ENCODE measurements at regions not wholly inside any gene's neighbourhood (a gene's known extent, or its start where the extent isn't known, plus 50 kb on each side); places are given as distances from the start of the nearest gene placed in this dataset.

DNA sequence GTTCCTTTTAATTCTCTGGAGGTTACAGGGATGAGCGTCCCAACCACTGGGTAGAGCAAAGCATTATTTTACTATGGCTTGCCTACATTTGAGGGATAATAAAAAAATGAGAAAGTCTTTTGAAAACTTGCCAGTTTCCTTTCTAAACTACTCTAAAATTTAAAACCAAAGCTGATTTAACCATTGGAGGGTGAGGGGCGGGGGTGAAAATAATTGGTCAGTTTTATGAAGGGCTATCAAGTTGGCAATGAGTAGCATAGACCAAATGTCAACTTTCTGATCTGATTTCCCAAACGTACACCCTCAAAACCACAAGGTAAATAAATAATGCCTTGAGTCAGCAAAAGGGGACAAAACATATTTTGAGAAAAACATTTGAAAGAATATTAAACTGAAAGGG, 85.7 kb upstream of the STK17B start:
- DNase-seq (ENCODE audit: low read depth, low spot score), result no peak
- Mint-ChIP-seq H3K9me3 (no peaks in the 10 kb centered on the region), H3K4me1 (peaks cover 5% of the 10 kb centered on the region), H3K36me3 (ENCODE audit: low read depth) (peaks cover 5% of the 10 kb centered on the region), H3K4me3 (no peak overlapping the region), H3K27ac (ENCODE audit: unreplicated experiment) (no peak overlapping the region), H3K27me3 (ENCODE audit: low read depth) (no peaks in the 10 kb centered on the region)
- TF ChIP-seq, protein P1, sequence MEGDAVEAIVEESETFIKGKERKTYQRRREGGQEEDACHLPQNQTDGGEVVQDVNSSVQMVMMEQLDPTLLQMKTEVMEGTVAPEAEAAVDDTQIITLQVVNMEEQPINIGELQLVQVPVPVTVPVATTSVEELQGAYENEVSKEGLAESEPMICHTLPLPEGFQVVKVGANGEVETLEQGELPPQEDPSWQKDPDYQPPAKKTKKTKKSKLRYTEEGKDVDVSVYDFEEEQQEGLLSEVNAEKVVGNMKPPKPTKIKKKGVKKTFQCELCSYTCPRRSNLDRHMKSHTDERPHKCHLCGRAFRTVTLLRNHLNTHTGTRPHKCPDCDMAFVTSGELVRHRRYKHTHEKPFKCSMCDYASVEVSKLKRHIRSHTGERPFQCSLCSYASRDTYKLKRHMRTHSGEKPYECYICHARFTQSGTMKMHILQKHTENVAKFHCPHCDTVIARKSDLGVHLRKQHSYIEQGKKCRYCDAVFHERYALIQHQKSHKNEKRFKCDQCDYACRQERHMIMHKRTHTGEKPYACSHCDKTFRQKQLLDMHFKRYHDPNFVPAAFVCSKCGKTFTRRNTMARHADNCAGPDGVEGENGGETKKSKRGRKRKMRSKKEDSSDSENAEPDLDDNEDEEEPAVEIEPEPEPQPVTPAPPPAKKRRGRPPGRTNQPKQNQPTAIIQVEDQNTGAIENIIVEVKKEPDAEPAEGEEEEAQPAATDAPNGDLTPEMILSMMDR (conservative IDR thresholded peaks at IDR 0.05), result no peak

GRCh38 chr2:196258407-196258806, 87.0 kb upstream of the STK17B start:
- Mint-ChIP-seq H3K4me3 (no peak overlapping the region), H3K9me3 (no peaks in the 10 kb centered on the region), H3K27me3 (ENCODE audit: low read depth) (no peaks in the 10 kb centered on the region), H3K4me1 (peaks cover 9% of the 10 kb centered on the region), H3K36me3 (ENCODE audit: low read depth) (no peaks in the 10 kb centered on the region), H3K27ac (ENCODE audit: unreplicated experiment) (no peak overlapping the region)
- TF ChIP-seq, protein P1 (conservative IDR thresholded peaks at IDR 0.05), result no peak
- DNase-seq (ENCODE audit: low read depth, low spot score), result no peak

DNA sequence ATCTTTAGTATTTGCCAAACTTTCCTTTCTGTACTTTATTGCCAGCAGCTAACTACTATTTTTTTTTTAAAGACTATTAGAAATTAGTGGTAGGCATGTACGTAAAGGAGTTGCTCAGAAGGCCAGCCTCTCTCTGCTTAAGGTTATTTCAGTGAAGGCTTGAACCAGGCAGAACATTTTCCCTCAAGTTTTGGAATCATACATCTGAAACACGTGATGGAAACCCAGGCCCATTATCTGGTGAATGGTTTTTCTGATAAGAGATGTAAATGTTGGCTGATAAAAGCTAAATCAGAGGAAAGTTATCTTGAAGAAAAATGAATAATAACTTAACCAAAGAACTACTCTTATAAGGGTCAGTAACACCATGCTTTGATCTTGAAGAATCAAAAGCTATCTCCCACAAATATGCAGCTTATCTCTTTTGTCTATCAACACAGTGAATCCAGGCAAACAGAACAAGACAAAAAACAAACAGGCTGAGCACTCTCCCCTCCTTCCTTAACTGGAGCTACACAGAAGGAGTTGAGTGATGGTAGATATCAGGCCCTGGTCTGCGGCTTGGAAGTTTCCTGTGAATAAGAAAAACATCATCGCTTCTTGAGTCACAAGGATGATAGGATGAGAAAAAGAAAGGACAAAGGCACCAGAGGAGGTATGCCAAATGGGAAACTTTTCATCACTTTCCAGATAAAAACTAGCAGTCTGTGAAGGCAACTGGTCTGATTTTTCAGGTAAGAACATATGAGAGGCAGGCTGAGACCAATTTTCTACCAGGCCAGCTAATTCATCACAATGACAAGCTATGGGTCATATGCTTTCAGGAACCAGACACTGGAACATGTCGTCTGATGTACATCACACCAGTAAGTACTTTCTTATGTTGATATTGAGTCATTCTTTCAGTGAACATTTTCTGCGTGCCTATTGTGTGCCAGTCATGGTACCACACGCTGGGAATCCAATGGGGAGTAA, 88.4 kb upstream of the STK17B start:
- no peak overlapping the region for H3K27ac Mint-ChIP-seq (ENCODE audit: unreplicated experiment)
- TF ChIP-seq, protein P1 (conservative IDR thresholded peaks at IDR 0.05), result no peak
- no peak for DNase-seq (ENCODE audit: low read depth, low spot score)

GRCh38 chr2:196260546-196260945, 89.2 kb upstream of the STK17B start:
- peaks cover 10% of the 10 kb centered on the region for H3K4me1 Mint-ChIP-seq
- H3K27me3 Mint-ChIP-seq (ENCODE audit: low read depth), result no peaks in the 10 kb centered on the region
- no peak overlapping the region for H3K27ac Mint-ChIP-seq (ENCODE audit: unreplicated experiment)
- TF ChIP-seq, protein P1 (conservative IDR thresholded peaks at IDR 0.05), result no peak
- no peaks in the 10 kb centered on the region for H3K9me3 Mint-ChIP-seq
- DNase-seq (ENCODE audit: low read depth, low spot score), result no peak
- H3K4me3 Mint-ChIP-seq, result no peak overlapping the region
- H3K36me3 Mint-ChIP-seq (ENCODE audit: low read depth), result no peaks in the 10 kb centered on the region

More for the DNA sequence above, 88.4 kb upstream of the STK17B start:
- no peaks in the 10 kb centered on the region for H3K27me3 Mint-ChIP-seq (ENCODE audit: low read depth)
- peaks cover 10% of the 10 kb centered on the region for H3K4me1 Mint-ChIP-seq
- H3K4me3 Mint-ChIP-seq, result no peak overlapping the region
- no peaks in the 10 kb centered on the region for H3K36me3 Mint-ChIP-seq (ENCODE audit: low read depth)
- no peaks in the 10 kb centered on the region for H3K9me3 Mint-ChIP-seq

- H3K4me1 Mint-ChIP-seq, result peaks cover 10% of the 10 kb centered on the region
- TF ChIP-seq, protein P1 (conservative IDR thresholded peaks at IDR 0.05), result no peak
- no peaks in the 10 kb centered on the region for H3K9me3 Mint-ChIP-seq
- H3K36me3 Mint-ChIP-seq (ENCODE audit: low read depth), result no peaks in the 10 kb centered on the region
- H3K27ac Mint-ChIP-seq (ENCODE audit: unreplicated experiment), result no peak overlapping the region
- no peak overlapping the region for H3K4me3 Mint-ChIP-seq
- no peaks in the 10 kb centered on the region for H3K27me3 Mint-ChIP-seq (ENCODE audit: low read depth)
- no peak for DNase-seq (ENCODE audit: low read depth, low spot score)
Observed at GRCh38 chr2:196262606-196263005, 91.2 kb upstream of the STK17B start.
